HG03175 (cell line): ENCODE measurements at regions not wholly inside any gene's neighbourhood (a gene's known extent, or its start where the extent isn't known, plus 50 kb on each side); places are given as distances from the start of the nearest gene placed in this dataset.
"Not testable (repeated sequence)": the region's sequence is repeated elsewhere in the genome, so short reads cannot be mapped to it uniquely, and the experiment has no call there.

ENCODE experiments used
- ATAC-seq: cut with Tn5 transposase; IDR thresholded peaks from one replicate; pipeline ENCODE4 v1.9.1; 2021; ENCODE audit warnings: mild to moderate bottlenecking, moderate library complexity; ENCODE audit not compliant: unreplicated experiment

GRCh38 chr3:94314218-94314883 is 251.5 kb downstream of the NSUN3 start:
- ATAC-seq: no peak

GRCh38 chr3:94317017-94317416 is 254.2 kb downstream of the NSUN3 start:
- no peak for ATAC-seq

- ATAC-seq: no peak
Measured at GRCh38 chr3:94323596-94323995, 260.7 kb downstream of the NSUN3 start.

GRCh38 chr3:94331831-94332230 is 269.0 kb downstream of the NSUN3 start:
- ATAC-seq: no peak

- no peak for ATAC-seq
Measured at GRCh38 chr3:94336046-94336753, 273.3 kb downstream of the NSUN3 start.

GRCh38 chr3:94345101-94345500 is 282.2 kb downstream of the NSUN3 start:
- ATAC-seq: no peak

- ATAC-seq: no peak
Measured at GRCh38 chr3:94349310-94349878, 286.5 kb downstream of the NSUN3 start.

GRCh38 chr3:94356581-94356980 is 293.7 kb downstream of the NSUN3 start:
- ATAC-seq: no peak

GRCh38 chr3:94359996-94360395 is 297.1 kb downstream of the NSUN3 start:
- no peak for ATAC-seq

- ATAC-seq: no peak
Measured at GRCh38 chr3:94360987-94361386, 298.1 kb downstream of the NSUN3 start.

- ATAC-seq: no peak
Measured at GRCh38 chr3:94362393-94362792, 299.5 kb downstream of the NSUN3 start.

GRCh38 chr3:94365006-94365405 is 302.1 kb downstream of the NSUN3 start:
- no peak for ATAC-seq

- ATAC-seq: no peak
Measured at GRCh38 chr3:94372026-94372425, 309.2 kb downstream of the NSUN3 start.

- no peak for ATAC-seq
Measured at GRCh38 chr3:94373456-94373855, 310.6 kb downstream of the NSUN3 start.

- no peak for ATAC-seq
Measured at GRCh38 chr3:94374439-94375161, 311.7 kb downstream of the NSUN3 start.

- not testable (repeated sequence) for ATAC-seq
Measured at GRCh38 chr3:94377123-94377696, 314.3 kb downstream of the NSUN3 start.

- not testable (repeated sequence) for ATAC-seq
Measured at GRCh38 chr3:94377863-94378262, 315.0 kb downstream of the NSUN3 start.

- no peak for ATAC-seq
Measured at GRCh38 chr3:94378322-94378721, 315.5 kb downstream of the NSUN3 start.

- no peak for ATAC-seq
Measured at GRCh38 chr3:94379264-94379663, 316.4 kb downstream of the NSUN3 start.

- ATAC-seq: no peak
Measured at GRCh38 chr3:94394885-94395284, 332.0 kb downstream of the NSUN3 start.

- no peak for ATAC-seq
Measured at GRCh38 chr3:94395851-94396250, 333.0 kb downstream of the NSUN3 start.
